ENCODE measurements at regions not wholly inside any gene's neighbourhood (a gene's known extent, or its start where the extent isn't known, plus 50 kb on each side); places are given as distances from the start of the nearest gene placed in this dataset.

DNA sequence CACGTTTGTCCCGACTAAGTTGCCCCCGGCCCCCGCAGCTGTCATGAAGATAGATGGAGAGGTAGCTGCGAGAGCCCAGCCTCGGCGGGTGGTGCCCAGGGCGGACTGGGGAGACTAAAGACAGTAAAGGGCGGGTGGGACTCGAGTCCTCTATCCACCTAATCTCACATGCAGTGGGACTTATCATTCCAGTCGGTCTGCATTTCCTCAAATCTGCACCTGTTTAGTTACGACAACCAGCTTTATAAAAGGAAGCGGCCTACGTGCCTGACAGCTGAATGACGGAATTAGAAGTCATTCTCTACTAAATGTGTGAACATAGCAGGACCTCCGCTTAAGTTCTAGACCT lies 109.8 kb upstream of the EGLN3 start (continued):
- TF ChIP-seq PBX2 (CRISPR knock-in tag; IDR thresholded peaks at IDR 0.05; ENCODE audit: low read depth) (no peak), PBX2 (tag; conservative IDR thresholded peaks at IDR 0.05; ENCODE audit: low read depth) (0 out of 2 replicates have a peak, but pooled peaks have one; percentile 25), SPI1 (IDR thresholded peaks at IDR 0.05; ENCODE audit: borderline replicate concordance, low read depth, low read length) (peak; percentile 25; the same call in 1 of the 2 replicates), ETS1 (conservative IDR thresholded peaks at IDR 0.05; ENCODE audit: control insufficient read depth, low read depth, low read length) (0 out of 2 replicates have a peak, but pooled peaks have one; percentile 6)

DNA sequence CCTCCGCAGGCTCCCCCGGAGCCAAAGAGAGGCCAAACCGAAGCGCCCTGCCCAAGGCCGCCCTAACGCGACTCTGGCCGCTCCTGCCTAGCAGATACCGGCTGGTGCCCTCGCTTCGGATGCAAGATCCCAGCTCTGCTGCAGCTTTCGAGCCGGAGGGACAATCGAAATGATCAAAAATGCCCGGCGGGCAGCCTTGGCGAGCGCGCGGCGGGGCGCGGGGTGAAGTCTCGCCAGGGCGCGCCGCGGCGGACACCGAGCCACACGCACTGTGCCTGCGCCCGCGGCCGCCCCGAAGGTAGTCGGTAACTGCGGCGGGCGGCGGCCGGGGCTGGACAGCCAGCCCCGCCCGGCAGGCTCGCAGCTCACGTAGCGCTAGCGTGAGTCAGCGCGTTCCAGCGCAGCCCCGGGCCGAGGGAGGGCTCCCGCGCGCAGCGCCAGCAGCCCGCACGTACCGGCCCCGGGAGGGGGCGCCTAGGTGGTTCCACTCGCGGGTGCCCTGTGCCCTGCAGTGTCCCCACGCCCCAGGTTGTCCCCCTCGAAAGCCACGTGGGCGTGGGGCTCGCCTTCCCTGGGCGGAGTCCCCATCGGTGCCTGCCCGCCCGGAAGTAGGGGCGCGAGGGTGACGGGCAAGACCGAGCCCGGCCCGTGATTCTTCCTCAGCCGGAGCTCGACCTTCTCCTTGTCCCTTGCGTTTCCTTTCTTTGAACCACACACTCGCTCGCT lies 109.2 kb upstream of the EGLN3 start:
- intact Hi-C loops (cut with micrococcal nuclease) = loop anchor here (1.0 kb wide), 1 partner anchor 62 kb away; no protein-coding TSS in a partner anchor
- DNase-seq (ENCODE audit: extremely low read depth in 1 of 4, low spot score in 3 of 4) = peak; percentile 87 to 88 (median 88)
- TF ChIP-seq ZBTB1 (CRISPR knock-in tag; IDR thresholded peaks at IDR 0.05; ENCODE audit: borderline replicate concordance, low read depth) = 0 out of 2 replicates have a peak, but pooled peaks have one; percentile 68
- TF ChIP-seq HDGF (IDR thresholded peaks at IDR 0.05) = no peak
- peak; percentile 42; the same call in 1 of the 2 replicates for TF ChIP-seq SIN3B (IDR thresholded peaks at IDR 0.05; ENCODE audit: low read depth)
- TF ChIP-seq, protein P1, sequence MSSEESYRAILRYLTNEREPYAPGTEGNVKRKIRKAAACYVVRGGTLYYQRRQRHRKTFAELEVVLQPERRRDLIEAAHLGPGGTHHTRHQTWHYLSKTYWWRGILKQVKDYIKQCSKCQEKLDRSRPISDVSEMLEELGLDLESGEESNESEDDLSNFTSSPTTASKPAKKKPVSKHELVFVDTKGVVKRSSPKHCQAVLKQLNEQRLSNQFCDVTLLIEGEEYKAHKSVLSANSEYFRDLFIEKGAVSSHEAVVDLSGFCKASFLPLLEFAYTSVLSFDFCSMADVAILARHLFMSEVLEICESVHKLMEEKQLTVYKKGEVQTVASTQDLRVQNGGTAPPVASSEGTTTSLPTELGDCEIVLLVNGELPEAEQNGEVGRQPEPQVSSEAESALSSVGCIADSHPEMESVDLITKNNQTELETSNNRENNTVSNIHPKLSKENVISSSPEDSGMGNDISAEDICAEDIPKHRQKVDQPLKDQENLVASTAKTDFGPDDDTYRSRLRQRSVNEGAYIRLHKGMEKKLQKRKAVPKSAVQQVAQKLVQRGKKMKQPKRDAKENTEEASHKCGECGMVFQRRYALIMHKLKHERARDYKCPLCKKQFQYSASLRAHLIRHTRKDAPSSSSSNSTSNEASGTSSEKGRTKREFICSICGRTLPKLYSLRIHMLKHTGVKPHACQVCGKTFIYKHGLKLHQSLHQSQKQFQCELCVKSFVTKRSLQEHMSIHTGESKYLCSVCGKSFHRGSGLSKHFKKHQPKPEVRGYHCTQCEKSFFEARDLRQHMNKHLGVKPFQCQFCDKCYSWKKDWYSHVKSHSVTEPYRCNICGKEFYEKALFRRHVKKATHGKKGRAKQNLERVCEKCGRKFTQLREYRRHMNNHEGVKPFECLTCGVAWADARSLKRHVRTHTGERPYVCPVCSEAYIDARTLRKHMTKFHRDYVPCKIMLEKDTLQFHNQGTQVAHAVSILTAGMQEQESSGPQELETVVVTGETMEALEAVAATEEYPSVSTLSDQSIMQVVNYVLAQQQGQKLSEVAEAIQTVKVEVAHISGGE (CRISPR knock-in tag; IDR thresholded peaks at IDR 0.05) = 0 out of 6 replicates have a peak, but pooled peaks of 1 of the 3 experiments have one; percentile 23
- no peak for TF ChIP-seq TEAD2 (tag; IDR thresholded peaks at IDR 0.05)

More for the DNA sequence above, 109.2 kb upstream of the EGLN3 start:
- Histone ChIP-seq H3K79me2 (ENCODE audit: control insufficient read depth, insufficient read depth, low read length) (no peaks in the 10 kb centered on the region), H4K20me1 (replicated peaks; ENCODE audit: control insufficient read depth, insufficient read depth, low read length) (no peaks in the 10 kb centered on the region), H3K9ac (ENCODE audit: insufficient read depth in 1 of 2, low read depth in 2 of 2, low read length in 2 of 2) (peak overlapping the region; percentile 75 to 94), H3K4me3 (peak overlapping the region; percentile 40), H3K36me3 (ENCODE audit: control insufficient read depth, insufficient read depth, low read length) (no peaks in the 10 kb centered on the region), H3K27ac (ENCODE audit: extremely low read depth, low read depth, low read length) (peak overlapping the region; percentile 84), H3K4me2 (ENCODE audit: insufficient read depth, low read length) (peak overlapping the region; percentile 69), H3K27me3 (ENCODE audit: control insufficient read depth in 2 of 2, insufficient read depth in 2 of 2, low read length in 2 of 2) (no peaks in the 10 kb centered on the region), H3K9me3 (replicated peaks; ENCODE audit: control insufficient read depth, insufficient read depth, low read depth, low read length) (no peaks in the 10 kb centered on the region), H3K9me1 (ENCODE audit: control insufficient read depth, insufficient read depth, low read length) (no peaks in the 10 kb centered on the region), H3K4me1 (replicated peaks in 1 of 2; ENCODE audit: control insufficient read depth in 2 of 2, insufficient read depth in 2 of 2, low read length in 2 of 2) (peaks cover 13 to 33% of the 10 kb centered on the region in 2 experiments; a peak in 4 of 5 replicates), H2AFZ (ENCODE audit: low read depth, low read length) (peak overlapping the region; percentile 91)
- ChIA-PET CTCF (ENCODE audit: low intra/inter-chr PET ratio) (no interaction called here), POLR2A (interaction anchor here (0.7 to 1.7 kb wide), 16 partner anchors 9 to 115 kb away, joined by 3 to 7 read pairs (median 3); no protein-coding TSS in a partner anchor)
- no peak for FAIRE-seq
- BruUV-seq (replicated peaks) = no TSS peak
- peak; percentile 98 for ATAC-seq
- in situ Hi-C loops (cut with MboI) = loop anchor here (10.0 kb wide), 1 partner anchor 55 kb away; no protein-coding TSS in a partner anchor
- WGBS (ENCODE audit: insufficient coverage, low coverage, missing lambda C conversion rate) = 13% methylated on average over 30 of the region's 84 CpGs

All from K562 (cell line).